GM18519 (cell line): ENCODE measurements at regions not wholly inside any gene's neighbourhood (a gene's known extent, or its start where the extent isn't known, plus 50 kb on each side); places are given as distances from the start of the nearest gene placed in this dataset.
"Not testable (repeated sequence)": the region's sequence is repeated elsewhere in the genome, so short reads cannot be mapped to it uniquely, and the experiment has no call there.

Experiments used
- ATAC-seq: cut with Tn5 transposase; IDR thresholded peaks from one replicate; pipeline ENCODE4 v1.9.1; 2021; ENCODE audit warnings: mild to moderate bottlenecking, moderate library complexity; ENCODE audit not compliant: unreplicated experiment, low FRiP score

GRCh38 chr9:75713335-75713734 lies 177.1 kb upstream of the PCSK5 start:
- no peak for ATAC-seq

GRCh38 chr9:75715360-75715759 lies 175.1 kb upstream of the PCSK5 start:
- no peak for ATAC-seq

GRCh38 chr9:75718677-75719076 lies 171.8 kb upstream of the PCSK5 start:
- no peak for ATAC-seq

- ATAC-seq, result no peak
These were observed 162.1 kb upstream of the PCSK5 start for GRCh38 chr9:75728391-75728790.

GRCh38 chr9:75734802-75735201 lies 155.7 kb upstream of the PCSK5 start:
- no peak for ATAC-seq

- ATAC-seq, result no peak
These were observed 150.4 kb upstream of the PCSK5 start for GRCh38 chr9:75739884-75740611.

- ATAC-seq, result no peak
These were observed 146.6 kb upstream of the PCSK5 start for GRCh38 chr9:75743855-75744254.

GRCh38 chr9:75754080-75754479 lies 136.4 kb upstream of the PCSK5 start:
- no peak for ATAC-seq

GRCh38 chr9:75775166-75775565 lies 115.3 kb upstream of the PCSK5 start:
- ATAC-seq, result no peak

- ATAC-seq, result no peak
These were observed 114.3 kb upstream of the PCSK5 start for GRCh38 chr9:75775966-75776691.

GRCh38 chr9:75780185-75780584 lies 110.3 kb upstream of the PCSK5 start:
- ATAC-seq, result no peak

GRCh38 chr9:75788006-75788634 lies 102.4 kb upstream of the PCSK5 start:
- no peak for ATAC-seq

GRCh38 chr9:75797085-75797580 lies 93.3 kb upstream of the PCSK5 start:
- no peak for ATAC-seq

- ATAC-seq, result no peak
These were observed 92.0 kb upstream of the PCSK5 start for GRCh38 chr9:75798505-75798904.

- no peak for ATAC-seq
These were observed 87.3 kb upstream of the PCSK5 start for GRCh38 chr9:75803130-75803529.

- no peak for ATAC-seq
These were observed 80.4 kb upstream of the PCSK5 start for GRCh38 chr9:75810063-75810462.

- ATAC-seq, result no peak
These were observed 78.8 kb upstream of the PCSK5 start for GRCh38 chr9:75811692-75812091.

- no peak for ATAC-seq
These were observed 78.3 kb upstream of the PCSK5 start for GRCh38 chr9:75812141-75812540.

- no peak for ATAC-seq
These were observed 75.8 kb upstream of the PCSK5 start for GRCh38 chr9:75814667-75815066.

GRCh38 chr9:75820471-75821115 lies 69.9 kb upstream of the PCSK5 start:
- ATAC-seq, result not testable (repeated sequence)

- no peak for ATAC-seq
These were observed 67.3 kb upstream of the PCSK5 start for GRCh38 chr9:75823151-75823550.
